Natural killer cell treated with Interleukin-12 subunit alpha and Interleukin-12 subunit beta and Interleukin-15 and Interleukin-18, amount 100 ng/mL, for 72 hours (primary cell): ENCODE measurements at regions not wholly inside any gene's neighbourhood (a gene's known extent, or its start where the extent isn't known, plus 50 kb on each side); places are given as distances from the start of the nearest gene placed in this dataset.

ENCODE experiments used
- ATAC-seq, 2 donors: fragments of 150-1000 bp; cut with Tn5 transposase in 1 of 2; sonication (Bioruptor Pico), chemical (Tn5 transposase) in 1 of 2; 2 replicates each; pipeline ENCODE4 v1.10.0; 2021
- DNase-seq: peaks from one replicate; pipeline ENCODE4 v3.0.0; 2022; ENCODE audit warnings: low spot score
- H3K27ac Mint-ChIP-seq, 2 donors: 1 replicate in 1 of 2; 2 replicates in 1 of 2; pipeline ENCODE4 v1.8.0; 2022; ENCODE audit warnings: mixed read lengths in 2 of 2, mild to moderate bottlenecking in 1 of 2, moderate library complexity in 1 of 2
- H3K27me3 Mint-ChIP-seq, 2 donors: 1 replicate in 1 of 2; 2 replicates in 1 of 2; pipeline ENCODE4 v1.8.0; 2022; ENCODE audit warnings: mixed read lengths in 2 of 2
- H3K36me3 Mint-ChIP-seq: one replicate; pipeline ENCODE4 v1.8.0; 2022; ENCODE audit warnings: mixed read lengths
- H3K4me1 Mint-ChIP-seq, 2 donors: 1 replicate in 1 of 2; 2 replicates in 1 of 2; pipeline ENCODE4 v1.8.0; 2022; ENCODE audit warnings: low read depth in 2 of 2, mixed read lengths in 2 of 2, mild to moderate bottlenecking in 1 of 2
- H3K4me3 Mint-ChIP-seq: one replicate; pipeline ENCODE4 v1.8.0; 2022; ENCODE audit warnings: mixed read lengths
- H3K9me3 Mint-ChIP-seq: 2 replicates; pipeline ENCODE4 v1.8.0; 2022; ENCODE audit warnings: mixed read lengths

GRCh38 chr6:147653631-147654030 lies 145.1 kb downstream of the SAMD5 start:
- no peak for ATAC-seq
- no peaks in the 10 kb centered on the region for H3K36me3 Mint-ChIP-seq

GRCh38 chr6:147654103-147654845 lies 145.8 kb downstream of the SAMD5 start:
- DNase-seq: no peak
- H3K27ac Mint-ChIP-seq: no peak overlapping the region
- no peaks in the 10 kb centered on the region for H3K36me3 Mint-ChIP-seq
- no peak overlapping the region for H3K4me3 Mint-ChIP-seq
- no peak for ATAC-seq
- no peaks in the 10 kb centered on the region for H3K27me3 Mint-ChIP-seq
- H3K9me3 Mint-ChIP-seq: no peaks in the 10 kb centered on the region
- H3K4me1 Mint-ChIP-seq: no peaks in the 10 kb centered on the region

More at GRCh38 chr6:147653631-147654030, 145.1 kb downstream of the SAMD5 start:
- no peak overlapping the region for H3K27ac Mint-ChIP-seq
- H3K9me3 Mint-ChIP-seq: no peaks in the 10 kb centered on the region
- DNase-seq: no peak
- no peak overlapping the region for H3K4me3 Mint-ChIP-seq
- no peaks in the 10 kb centered on the region for H3K27me3 Mint-ChIP-seq
- H3K4me1 Mint-ChIP-seq: no peaks in the 10 kb centered on the region

GRCh38 chr6:147660334-147661311 lies 152.1 kb downstream of the SAMD5 start:
- no peaks in the 10 kb centered on the region for H3K9me3 Mint-ChIP-seq
- DNase-seq: no peak
- no peak overlapping the region for H3K27ac Mint-ChIP-seq
- no peak for ATAC-seq
- H3K4me1 Mint-ChIP-seq: no peaks in the 10 kb centered on the region
- H3K27me3 Mint-ChIP-seq: no peaks in the 10 kb centered on the region
- H3K4me3 Mint-ChIP-seq: no peak overlapping the region
- H3K36me3 Mint-ChIP-seq: no peaks in the 10 kb centered on the region

GRCh38 chr6:147662646-147663045 lies 154.2 kb downstream of the SAMD5 start:
- H3K9me3 Mint-ChIP-seq: peaks cover 8% of the 10 kb centered on the region
- no peak for ATAC-seq
- no peak overlapping the region for H3K27ac Mint-ChIP-seq
- no peak overlapping the region for H3K4me3 Mint-ChIP-seq
- no peaks in the 10 kb centered on the region for H3K36me3 Mint-ChIP-seq
- no peak for DNase-seq
- H3K4me1 Mint-ChIP-seq: no peaks in the 10 kb centered on the region
- no peaks in the 10 kb centered on the region for H3K27me3 Mint-ChIP-seq

- Mint-ChIP-seq H3K9me3 (peaks cover 8% of the 10 kb centered on the region), H3K36me3 (no peaks in the 10 kb centered on the region), H3K27me3 (no peaks in the 10 kb centered on the region), H3K4me1 (no peaks in the 10 kb centered on the region), H3K4me3 (no peak overlapping the region), H3K27ac (no peak overlapping the region)
- DNase-seq (no peak), ATAC-seq (no peak)
These were observed 155.6 kb downstream of the SAMD5 start for GRCh38 chr6:147664092-147664491.

- Mint-ChIP-seq H3K4me1 (no peaks in the 10 kb centered on the region), H3K36me3 (no peaks in the 10 kb centered on the region), H3K4me3 (no peak overlapping the region), H3K27me3 (no peaks in the 10 kb centered on the region), H3K27ac (no peak overlapping the region), H3K9me3 (peaks cover 15% of the 10 kb centered on the region)
- no peak for DNase-seq
- ATAC-seq: no peak
These were observed 157.8 kb downstream of the SAMD5 start for GRCh38 chr6:147666255-147666654.

GRCh38 chr6:147667082-147667481 lies 158.6 kb downstream of the SAMD5 start:
- no peaks in the 10 kb centered on the region for H3K36me3 Mint-ChIP-seq
- no peak overlapping the region for H3K27ac Mint-ChIP-seq
- DNase-seq: no peak
- H3K9me3 Mint-ChIP-seq: peaks cover 15% of the 10 kb centered on the region
- H3K4me1 Mint-ChIP-seq: no peaks in the 10 kb centered on the region
- no peaks in the 10 kb centered on the region for H3K27me3 Mint-ChIP-seq
- no peak for ATAC-seq
- H3K4me3 Mint-ChIP-seq: no peak overlapping the region

GRCh38 chr6:147674099-147674498 lies 165.6 kb downstream of the SAMD5 start:
- H3K4me1 Mint-ChIP-seq: no peaks in the 10 kb centered on the region

GRCh38 chr6:147674794-147675193 lies 166.3 kb downstream of the SAMD5 start:
- DNase-seq: no peak
- no peak overlapping the region for H3K4me3 Mint-ChIP-seq
- no peaks in the 10 kb centered on the region for H3K4me1 Mint-ChIP-seq
- H3K27me3 Mint-ChIP-seq: no peaks in the 10 kb centered on the region
- H3K36me3 Mint-ChIP-seq: no peaks in the 10 kb centered on the region
- no peak for ATAC-seq
- H3K27ac Mint-ChIP-seq: no peak overlapping the region
- H3K9me3 Mint-ChIP-seq: peaks cover 16% of the 10 kb centered on the region

More at GRCh38 chr6:147674099-147674498, 165.6 kb downstream of the SAMD5 start:
- Mint-ChIP-seq H3K9me3 (peaks cover 19% of the 10 kb centered on the region), H3K27ac (no peak overlapping the region), H3K36me3 (no peaks in the 10 kb centered on the region), H3K27me3 (no peaks in the 10 kb centered on the region), H3K4me3 (no peak overlapping the region)
- DNase-seq: no peak
- ATAC-seq: no peak

GRCh38 chr6:147675281-147675680 lies 166.8 kb downstream of the SAMD5 start:
- Mint-ChIP-seq H3K36me3 (no peaks in the 10 kb centered on the region), H3K9me3 (peaks cover 14% of the 10 kb centered on the region), H3K27ac (no peak overlapping the region), H3K27me3 (no peaks in the 10 kb centered on the region), H3K4me3 (no peak overlapping the region), H3K4me1 (no peaks in the 10 kb centered on the region)
- ATAC-seq: no peak
- no peak for DNase-seq

GRCh38 chr6:147676495-147677199 lies 168.2 kb downstream of the SAMD5 start:
- peaks cover 15% of the 10 kb centered on the region for H3K9me3 Mint-ChIP-seq
- no peak overlapping the region for H3K4me3 Mint-ChIP-seq
- ATAC-seq: no peak
- no peaks in the 10 kb centered on the region for H3K27me3 Mint-ChIP-seq
- no peak for DNase-seq
- no peaks in the 10 kb centered on the region for H3K36me3 Mint-ChIP-seq
- no peak overlapping the region for H3K27ac Mint-ChIP-seq
- no peaks in the 10 kb centered on the region for H3K4me1 Mint-ChIP-seq

GRCh38 chr6:147677647-147678046 lies 169.2 kb downstream of the SAMD5 start:
- Mint-ChIP-seq H3K9me3 (peaks cover 17% of the 10 kb centered on the region), H3K4me1 (no peaks in the 10 kb centered on the region), H3K27ac (no peak overlapping the region), H3K4me3 (no peak overlapping the region), H3K27me3 (no peaks in the 10 kb centered on the region), H3K36me3 (no peaks in the 10 kb centered on the region)
- DNase-seq (no peak), ATAC-seq (no peak)

GRCh38 chr6:147678253-147678652 lies 169.8 kb downstream of the SAMD5 start:
- H3K27ac Mint-ChIP-seq: no peak overlapping the region
- H3K4me1 Mint-ChIP-seq: no peaks in the 10 kb centered on the region
- peaks cover 17% of the 10 kb centered on the region for H3K9me3 Mint-ChIP-seq
- no peak for ATAC-seq
- H3K27me3 Mint-ChIP-seq: no peaks in the 10 kb centered on the region
- no peaks in the 10 kb centered on the region for H3K36me3 Mint-ChIP-seq
- no peak overlapping the region for H3K4me3 Mint-ChIP-seq
- DNase-seq: no peak

- Mint-ChIP-seq H3K27me3 (no peaks in the 10 kb centered on the region), H3K4me3 (no peak overlapping the region), H3K36me3 (no peaks in the 10 kb centered on the region), H3K9me3 (peaks cover 5% of the 10 kb centered on the region), H3K4me1 (no peaks in the 10 kb centered on the region), H3K27ac (no peak overlapping the region)
- DNase-seq (no peak), ATAC-seq (no peak)
These were observed 176.4 kb downstream of the SAMD5 start for GRCh38 chr6:147684906-147685305.
